Transverse colon (tissue), 4 donors: ENCODE measurements at regions not wholly inside any gene's neighbourhood (a gene's known extent, or its start where the extent isn't known, plus 50 kb on each side); places are given as distances from the start of the nearest gene placed in this dataset.

Experiments used
- POLR2A ChIP-seq: fragments of 450-650 bp; IDR thresholded peaks from one replicate; pipeline ENCODE4 v1.6.1; 2016; ENCODE audit warnings: antibody characterized with exemption, mild to moderate bottlenecking, moderate library complexity
- POLR2AphosphoS5 ChIP-seq, 3 donors: sonication (generic); formaldehyde crosslinking; IDR thresholded peaks; one replicate each; pipeline ENCODE4 v1.6.1; 2016; ENCODE audit warnings: antibody characterized with exemption in 3 of 3
- TF ChIP-seq, protein P1 (sequence below), 5 experiments: fragments of 200-600 bp in 3 of 5; fragments of 450-650 bp in 2 of 5; sonication (generic) in 3 of 5; IDR thresholded peaks; 1 replicate in 2 of 5; 2 replicates in 3 of 5; pipeline ENCODE4 v1.5.1; 2016 to 2017; ENCODE audit warnings: antibody characterized with exemption in 5 of 5, inconsistent platforms in 3 of 5, mild to moderate bottlenecking in 2 of 5, moderate library complexity in 1 of 5

DNA sequence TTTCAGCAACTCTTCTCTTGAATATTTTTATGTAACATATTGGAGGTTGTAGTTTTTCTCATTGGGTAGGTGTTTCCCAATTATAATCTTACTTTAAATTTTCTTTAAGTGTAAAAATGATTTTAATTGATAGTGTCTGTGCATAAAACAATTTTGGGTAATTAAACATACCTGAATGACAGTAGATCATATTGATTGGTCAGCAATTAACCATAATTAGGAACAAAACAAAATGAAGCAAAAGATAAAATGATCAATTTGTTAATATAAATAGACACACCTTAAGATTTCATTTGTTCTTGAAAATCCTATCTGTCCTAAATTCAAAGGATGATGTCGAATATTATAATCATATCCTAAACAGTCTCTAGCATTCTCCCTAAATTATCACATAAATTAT lies 468.3 kb downstream of the PDZRN4 start:
- TF ChIP-seq, protein P1, sequence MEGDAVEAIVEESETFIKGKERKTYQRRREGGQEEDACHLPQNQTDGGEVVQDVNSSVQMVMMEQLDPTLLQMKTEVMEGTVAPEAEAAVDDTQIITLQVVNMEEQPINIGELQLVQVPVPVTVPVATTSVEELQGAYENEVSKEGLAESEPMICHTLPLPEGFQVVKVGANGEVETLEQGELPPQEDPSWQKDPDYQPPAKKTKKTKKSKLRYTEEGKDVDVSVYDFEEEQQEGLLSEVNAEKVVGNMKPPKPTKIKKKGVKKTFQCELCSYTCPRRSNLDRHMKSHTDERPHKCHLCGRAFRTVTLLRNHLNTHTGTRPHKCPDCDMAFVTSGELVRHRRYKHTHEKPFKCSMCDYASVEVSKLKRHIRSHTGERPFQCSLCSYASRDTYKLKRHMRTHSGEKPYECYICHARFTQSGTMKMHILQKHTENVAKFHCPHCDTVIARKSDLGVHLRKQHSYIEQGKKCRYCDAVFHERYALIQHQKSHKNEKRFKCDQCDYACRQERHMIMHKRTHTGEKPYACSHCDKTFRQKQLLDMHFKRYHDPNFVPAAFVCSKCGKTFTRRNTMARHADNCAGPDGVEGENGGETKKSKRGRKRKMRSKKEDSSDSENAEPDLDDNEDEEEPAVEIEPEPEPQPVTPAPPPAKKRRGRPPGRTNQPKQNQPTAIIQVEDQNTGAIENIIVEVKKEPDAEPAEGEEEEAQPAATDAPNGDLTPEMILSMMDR (IDR thresholded peaks at IDR 0.05) = no peak
- TF ChIP-seq POLR2A (no peak), POLR2AphosphoS5 (IDR thresholded peaks at IDR 0.05) (no peak)
